ENCODE measurements at regions not wholly inside any gene's neighbourhood (a gene's known extent, or its start where the extent isn't known, plus 50 kb on each side); places are given as distances from the start of the nearest gene placed in this dataset.

DNA sequence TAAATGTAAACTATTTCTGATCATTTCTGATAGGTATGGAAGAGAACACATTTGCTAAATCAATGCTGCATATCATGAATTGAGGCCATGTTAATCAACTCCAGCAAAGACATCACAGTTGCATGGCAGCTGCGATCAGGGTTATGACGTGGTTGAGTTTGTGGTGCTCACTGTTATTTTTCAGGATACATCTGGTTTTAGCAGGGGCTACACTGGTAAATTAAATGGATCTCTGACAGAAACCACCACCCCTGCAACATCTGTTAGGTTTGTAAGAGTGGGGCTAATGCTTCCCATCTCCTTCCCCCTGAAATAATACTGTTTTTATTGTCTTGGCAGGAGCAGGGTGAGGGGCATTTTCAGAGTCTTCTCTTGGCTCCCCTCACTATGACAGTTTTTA lies 444.4 kb upstream of the ZNF507 start:
- ChIA-PET POLR2A (ENCODE audit: partially characterized antibody) (no interaction called here), CTCF (ENCODE audit: partially characterized antibody) (no interaction called here)
- DNase-seq (ENCODE audit: low read depth in 1 of 2, low spot score in 2 of 2) (no peak), FAIRE-seq (no peak)
- H3K27ac ChIP-seq (ENCODE audit: low read depth, low read length), result no peak overlapping the region
- no peaks in the 10 kb centered on the region for H3K4me1 ChIP-seq (replicated peaks in 1 of 4; ENCODE audit: control insufficient read depth in 3 of 4, insufficient read depth in 4 of 4, low read length in 3 of 4)
- WGBS, 2 experiments (ENCODE audit: extremely low coverage in 1 of 2, insufficient coverage in 1 of 2, insufficient read length in 1 of 2, insufficient replicate concordance in 2 of 2, low coverage in 1 of 2, low lambda C conversion rate in 2 of 2, missing lambda C conversion rate in 1 of 2), result 86% methylated on average over 2 of the region's 2 CpGs; no CpG with 5 or more reads in 1 of the 2 experiments
- H3K36me3 ChIP-seq (ENCODE audit: control insufficient read depth in 2 of 4, insufficient read depth in 4 of 4, low read length in 3 of 4), result no peaks in the 10 kb centered on the region
- no peak overlapping the region for H2AK5ac ChIP-seq (ENCODE audit: low read depth, low read length)
- no peak overlapping the region for H2AFZ ChIP-seq (ENCODE audit: low read length)
- TF ChIP-seq JUN (IDR thresholded peaks at IDR 0.05; ENCODE audit: low read depth, low read length), result no peak
- no peak for TF ChIP-seq SP2 (IDR thresholded peaks at IDR 0.05; ENCODE audit: low read length)
- TF ChIP-seq SP1 (IDR thresholded peaks at IDR 0.05; ENCODE audit: low read depth, low read length), result no peak
- H3K56ac ChIP-seq (replicated peaks; ENCODE audit: insufficient read length, low read depth, low read length), result no peak overlapping the region
- H3K4me2 ChIP-seq (ENCODE audit: insufficient read depth in 1 of 2, low read depth in 2 of 2, low read length in 2 of 2), result no peak overlapping the region
- no peak overlapping the region for H2BK5ac ChIP-seq (ENCODE audit: low read depth, low read length)
- no peaks in the 10 kb centered on the region for H4K20me1 ChIP-seq (replicated peaks in 1 of 2; ENCODE audit: control insufficient read depth in 1 of 2, insufficient read depth in 2 of 2, low read length in 2 of 2)
- no peaks in the 10 kb centered on the region for H3K79me2 ChIP-seq (ENCODE audit: control insufficient read depth in 1 of 2, insufficient read depth in 2 of 2, low read length in 2 of 2)
- H2BK12ac ChIP-seq (ENCODE audit: low read depth, low read length), result no peak overlapping the region
- no peak overlapping the region for H3K4me3 ChIP-seq (ENCODE audit: extremely low read depth in 1 of 4, insufficient read depth in 2 of 4, low read depth in 3 of 4, low read length in 4 of 4)
- no peak overlapping the region for H4K8ac ChIP-seq (ENCODE audit: extremely low read depth, insufficient read depth, low read length)
- no peaks in the 10 kb centered on the region for H3K9me3 ChIP-seq (ENCODE audit: insufficient read depth in 2 of 2, low read depth in 1 of 2, low read length in 1 of 2)
- no peak overlapping the region for H2BK20ac ChIP-seq (ENCODE audit: low read length)
- no peak overlapping the region for H4K91ac ChIP-seq (replicated peaks; ENCODE audit: insufficient read length, low read length)
- no peak overlapping the region for H3K4ac ChIP-seq (replicated peaks; ENCODE audit: insufficient read length, low read depth, low read length)
- H3K23ac ChIP-seq (ENCODE audit: insufficient read length), result no peak overlapping the region
- no peak overlapping the region for H3K18ac ChIP-seq (ENCODE audit: extremely low read depth, low read length)
- no peaks in the 10 kb centered on the region for H3K23me2 ChIP-seq (ENCODE audit: low read depth, low read length)
- H3K79me1 ChIP-seq (ENCODE audit: low read depth, low read length), result no peaks in the 10 kb centered on the region
- H2BK15ac ChIP-seq (ENCODE audit: low read length), result no peak overlapping the region
- H3K27me3 ChIP-seq (replicated peaks in 1 of 4; ENCODE audit: control insufficient read depth in 3 of 4, extremely low read depth in 1 of 4, insufficient read depth in 3 of 4, low read length in 3 of 4), result no peaks in the 10 kb centered on the region
- H3K9ac ChIP-seq (replicated peaks in 1 of 4; ENCODE audit: extremely low read depth in 1 of 4, low read depth in 3 of 4, low read length in 3 of 4), result no peak overlapping the region
- no peak overlapping the region for H4K5ac ChIP-seq (ENCODE audit: insufficient read length, low read depth, low read length)
- H2BK120ac ChIP-seq (replicated peaks; ENCODE audit: low read depth, low read length), result no peak overlapping the region
- no peak overlapping the region for H3K14ac ChIP-seq (ENCODE audit: insufficient read length)
